NCI-H748 (cell line): ENCODE measurements at regions not wholly inside any gene's neighbourhood (a gene's known extent, or its start where the extent isn't known, plus 50 kb on each side); places are given as distances from the start of the nearest gene placed in this dataset.
"Not testable (repeated sequence)": the region's sequence is repeated elsewhere in the genome, so short reads cannot be mapped to it uniquely, and the experiment has no call there.

Experiments
- DNase-seq: peaks from one replicate; lab custom pipeline; 2025; ENCODE audit not compliant: unreplicated experiment; lab: John Stamatoyannopoulos, UW

DNA sequence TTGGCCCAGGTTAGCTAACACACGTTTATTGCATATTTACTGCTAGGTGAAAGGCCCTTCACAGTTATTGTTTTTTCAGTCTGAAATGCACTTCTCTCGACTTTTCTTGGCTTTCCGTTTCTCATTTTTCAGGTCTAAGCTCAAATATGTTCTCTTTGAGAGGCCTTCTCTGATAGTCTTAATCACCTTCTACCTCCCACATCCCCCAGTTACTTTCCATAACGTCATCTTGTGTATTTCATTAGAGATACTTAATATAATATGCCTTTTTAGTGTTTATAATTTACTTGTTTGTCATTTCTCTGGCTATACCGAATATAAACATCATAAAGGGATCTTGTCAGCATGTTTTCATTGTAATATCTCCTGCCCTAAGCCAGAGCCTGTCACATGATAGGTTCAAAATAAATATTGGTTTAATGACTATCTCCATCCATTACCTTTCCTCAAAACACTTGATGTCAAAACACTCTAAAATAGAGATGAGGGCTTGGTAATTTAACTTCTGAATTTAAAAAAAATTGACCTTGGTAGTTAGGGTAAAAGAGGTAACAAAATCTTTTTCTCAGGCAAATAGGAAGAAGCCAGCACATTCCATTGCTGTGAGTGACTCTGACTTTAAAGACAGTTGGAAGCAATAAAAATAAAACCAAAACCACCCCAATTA, 168.6 kb upstream of the RFC3 start:
- DNase-seq: peak; percentile 97

DNA sequence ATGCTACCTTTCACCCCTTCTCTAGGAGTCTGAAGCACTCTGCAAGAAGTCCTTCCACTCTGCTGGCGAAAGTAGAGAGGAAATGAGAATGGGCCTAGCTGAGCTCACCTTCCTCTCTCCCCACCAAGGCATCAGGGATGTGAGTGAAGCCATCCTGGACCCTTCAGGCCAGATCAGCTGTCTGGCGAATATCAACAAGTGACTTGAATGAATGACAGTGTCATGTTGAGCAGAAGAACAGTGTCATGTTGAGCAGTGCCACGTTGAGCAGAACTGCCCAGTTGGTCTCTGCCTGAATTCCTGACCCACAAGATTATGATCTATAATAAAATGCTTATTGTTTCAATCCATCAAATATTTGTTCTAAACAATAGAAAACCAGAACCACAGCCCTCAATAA, 166.2 kb upstream of the RFC3 start:
- no peak for DNase-seq

- no peak for DNase-seq
Observed at GRCh38 chr13:33657274-33657673, 160.7 kb upstream of the RFC3 start.

DNA sequence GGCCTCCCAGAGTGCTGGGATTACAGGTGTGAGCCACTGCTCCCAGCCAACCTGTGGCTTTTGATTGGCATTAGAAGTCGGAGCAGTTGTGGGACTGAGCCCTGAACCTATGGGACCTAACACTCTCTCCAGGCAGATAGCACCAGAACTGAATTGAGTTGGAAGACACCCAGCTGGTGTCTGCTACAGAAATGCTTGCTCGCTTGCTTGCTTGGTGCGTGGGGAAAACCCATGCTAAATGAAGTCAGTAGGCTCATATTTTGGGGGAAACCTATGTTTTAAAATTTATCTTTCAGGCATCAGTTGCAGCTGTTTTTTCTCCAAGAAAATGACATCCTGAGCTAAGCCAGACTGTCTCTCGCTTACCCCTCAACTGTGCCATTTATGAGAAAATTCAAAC, 158.5 kb upstream of the RFC3 start:
- DNase-seq: no peak

DNA sequence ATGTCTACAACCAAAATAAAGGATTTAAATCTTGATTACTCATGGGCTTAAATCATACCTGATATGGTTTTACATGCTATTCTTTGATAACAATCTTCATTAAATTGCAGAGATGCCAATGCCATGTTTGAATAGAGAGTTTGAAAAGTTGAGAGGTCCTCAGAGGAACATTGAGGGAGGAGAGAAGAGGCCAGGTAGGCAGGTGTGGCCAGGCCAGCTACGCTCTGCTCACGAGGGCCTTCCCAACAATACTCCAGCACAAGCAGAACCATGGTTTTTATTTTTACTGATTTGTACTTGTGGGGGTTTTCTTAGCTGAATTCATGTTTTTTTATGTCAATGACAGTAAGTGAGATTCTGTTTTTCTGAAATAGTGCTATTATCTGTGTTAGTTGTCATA, 158.1 kb upstream of the RFC3 start:
- DNase-seq: no peak

DNA sequence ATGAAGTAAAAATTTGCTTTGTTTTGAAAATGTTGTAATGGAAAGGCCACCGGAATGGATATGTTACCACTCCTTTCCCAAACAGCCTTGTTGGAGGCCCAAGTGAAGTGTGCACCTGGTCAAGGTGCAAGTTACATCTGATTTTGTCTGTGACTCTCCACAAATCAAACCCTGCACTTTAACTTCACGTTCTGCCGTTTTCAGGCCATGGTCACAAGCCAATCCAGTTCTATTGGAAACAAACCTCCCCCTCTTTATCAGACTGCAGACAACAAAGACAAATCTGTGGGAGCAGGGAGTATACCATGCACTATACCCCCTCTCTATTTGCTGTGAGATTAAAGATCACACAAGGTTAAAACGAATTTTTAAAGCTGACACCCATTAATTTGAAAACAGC, 155.6 kb upstream of the RFC3 start:
- no peak for DNase-seq

DNA sequence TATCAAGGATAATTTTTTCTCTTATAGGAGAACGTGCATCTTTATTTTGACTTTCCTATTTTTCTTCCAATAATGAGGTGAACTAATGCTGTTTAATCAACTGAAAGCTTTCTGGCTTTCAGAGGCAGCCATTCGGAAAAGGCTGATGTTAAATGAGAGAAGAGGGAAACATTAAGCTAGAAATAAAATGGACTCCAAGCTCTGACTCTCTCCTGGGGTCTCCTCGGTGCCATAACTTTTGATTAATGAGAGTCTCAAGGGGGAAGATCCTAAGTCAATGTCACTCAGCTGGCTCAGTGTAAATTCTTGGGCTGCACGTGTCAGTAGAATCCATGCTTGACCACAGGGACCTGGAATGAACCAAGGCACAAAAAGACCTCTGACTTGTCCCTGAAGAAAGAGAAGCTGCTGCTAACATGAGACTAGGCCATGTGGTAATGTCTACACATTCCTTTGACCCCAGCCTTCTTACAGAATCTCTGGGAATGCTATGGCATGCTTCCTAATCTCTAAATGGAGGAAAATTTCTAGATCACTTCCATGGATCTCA, 152.2 kb upstream of the RFC3 start:
- DNase-seq: no peak

- DNase-seq: no peak
Observed at GRCh38 chr13:33671560-33671959, 146.4 kb upstream of the RFC3 start.

DNA sequence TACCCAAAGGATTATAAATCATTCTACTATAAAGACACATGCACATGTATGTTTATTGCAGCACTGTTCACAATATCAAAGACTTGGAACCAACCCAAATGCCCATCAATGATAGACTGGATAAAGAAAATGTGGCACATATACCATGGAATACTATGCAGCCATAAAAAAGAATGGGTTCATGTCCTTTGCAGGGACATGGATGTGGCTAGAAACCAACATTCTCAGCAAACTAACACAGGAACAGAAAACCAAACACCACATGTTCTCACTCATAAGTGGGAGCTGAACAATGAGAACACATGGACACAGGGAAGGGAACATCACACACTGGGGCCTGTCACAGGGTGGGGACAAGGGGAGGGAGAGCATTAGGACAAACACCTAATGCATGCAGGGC, 145.9 kb upstream of the RFC3 start:
- not testable (repeated sequence) for DNase-seq

GRCh38 chr13:33676045-33676989, 141.6 kb upstream of the RFC3 start:
- DNase-seq: peak; percentile 90

DNA sequence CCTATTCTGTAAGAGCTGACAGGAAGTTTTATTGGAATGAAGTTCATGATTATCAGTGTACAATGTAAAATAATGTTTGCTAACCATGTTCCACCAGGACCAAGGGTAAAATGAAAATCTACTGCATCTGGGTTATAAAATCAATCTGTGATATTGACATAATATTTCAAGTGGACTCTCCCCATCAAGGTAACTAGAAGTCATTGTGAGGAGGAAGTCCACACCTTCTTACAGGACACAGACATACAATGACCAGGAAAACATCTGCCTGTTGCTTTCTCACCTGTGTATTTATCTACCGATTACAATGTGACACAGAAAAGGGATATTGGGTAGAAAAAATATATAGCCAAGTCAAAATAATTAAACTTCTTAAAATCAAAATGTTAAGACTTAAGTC, 140.7 kb upstream of the RFC3 start:
- DNase-seq: peak; percentile 81

DNA sequence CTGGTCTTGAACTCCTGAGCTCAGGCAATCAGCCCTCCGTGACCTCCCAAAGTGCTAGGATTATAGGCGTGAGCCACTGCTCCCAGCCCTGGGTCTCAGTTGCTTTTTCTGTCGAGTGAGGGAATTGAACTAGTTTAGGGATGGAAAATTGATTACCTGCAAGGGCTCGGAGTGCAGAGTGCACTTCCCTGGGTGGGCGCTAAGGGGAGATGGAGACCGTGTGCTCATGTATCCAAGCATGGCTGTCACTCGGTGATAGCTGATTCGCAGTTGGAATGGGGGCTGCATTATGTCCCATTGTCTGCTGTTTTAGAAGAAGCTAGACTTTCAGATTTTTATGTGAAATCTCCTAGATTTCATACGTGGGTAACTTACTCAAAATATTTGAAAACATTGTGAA, 139.9 kb upstream of the RFC3 start:
- no peak for DNase-seq

- DNase-seq: peak; percentile 73
Observed at GRCh38 chr13:33678906-33679657, 138.9 kb upstream of the RFC3 start.

- no peak for DNase-seq
Observed at GRCh38 chr13:33679658-33680012, 138.3 kb upstream of the RFC3 start.

GRCh38 chr13:33682020-33682564, 135.9 kb upstream of the RFC3 start:
- no peak for DNase-seq

- not testable (repeated sequence) for DNase-seq
Observed at GRCh38 chr13:33682646-33683045, 135.3 kb upstream of the RFC3 start.

- no peak for DNase-seq
Observed at GRCh38 chr13:33683376-33683775, 134.6 kb upstream of the RFC3 start.

- DNase-seq: no peak
Observed at GRCh38 chr13:33684874-33685273, 133.1 kb upstream of the RFC3 start.

- no peak for DNase-seq
Observed at GRCh38 chr13:33686772-33687480, 131.0 kb upstream of the RFC3 start.

GRCh38 chr13:33690354-33690753, 127.6 kb upstream of the RFC3 start:
- no peak for DNase-seq

GRCh38 chr13:33691980-33692379, 126.0 kb upstream of the RFC3 start:
- no peak for DNase-seq
